ENCODE measurements at regions not wholly inside any gene's neighbourhood (a gene's known extent, or its start where the extent isn't known, plus 50 kb on each side); places are given as distances from the start of the nearest gene placed in this dataset.

GRCh38 chr1:194331758-194332157 is 1145.3 kb upstream of the B3GALT2 start:
- ATAC-seq (ENCODE audit: insufficient read depth, low read depth) (no peak), DNase-seq (no peak)
- Histone ChIP-seq H3K79me2 (ENCODE audit: insufficient read depth, low read length) (no peaks in the 10 kb centered on the region), H2AFZ (ENCODE audit: low read depth, low read length) (no peak overlapping the region), H3K36me3 (ENCODE audit: insufficient read depth, low read length) (no peaks in the 10 kb centered on the region), H3K4me2 (ENCODE audit: insufficient read depth, low read length) (no peak overlapping the region), H3K27ac (ENCODE audit: low read length) (no peak overlapping the region), H3K4me1 (ENCODE audit: insufficient read depth, low read length) (no peaks in the 10 kb centered on the region), H3K27me3 (ENCODE audit: insufficient read depth, low read length, poor library complexity) (no peaks in the 10 kb centered on the region), H3K4me3 (ENCODE audit: low read depth in 1 of 2, low read length in 2 of 2) (no peak overlapping the region), H3K9ac (ENCODE audit: low read depth, low read length) (no peak overlapping the region), H3K9me3 (ENCODE audit: insufficient read depth, low read length, severe bottlenecking) (no peaks in the 10 kb centered on the region), H4K20me1 (ENCODE audit: insufficient read depth, low read length) (no peaks in the 10 kb centered on the region)
- TF ChIP-seq EZH2 (IDR thresholded peaks at IDR 0.05; ENCODE audit: borderline replicate concordance, low read depth, low read length, severe bottlenecking): no peak
- TF ChIP-seq, protein P1, sequence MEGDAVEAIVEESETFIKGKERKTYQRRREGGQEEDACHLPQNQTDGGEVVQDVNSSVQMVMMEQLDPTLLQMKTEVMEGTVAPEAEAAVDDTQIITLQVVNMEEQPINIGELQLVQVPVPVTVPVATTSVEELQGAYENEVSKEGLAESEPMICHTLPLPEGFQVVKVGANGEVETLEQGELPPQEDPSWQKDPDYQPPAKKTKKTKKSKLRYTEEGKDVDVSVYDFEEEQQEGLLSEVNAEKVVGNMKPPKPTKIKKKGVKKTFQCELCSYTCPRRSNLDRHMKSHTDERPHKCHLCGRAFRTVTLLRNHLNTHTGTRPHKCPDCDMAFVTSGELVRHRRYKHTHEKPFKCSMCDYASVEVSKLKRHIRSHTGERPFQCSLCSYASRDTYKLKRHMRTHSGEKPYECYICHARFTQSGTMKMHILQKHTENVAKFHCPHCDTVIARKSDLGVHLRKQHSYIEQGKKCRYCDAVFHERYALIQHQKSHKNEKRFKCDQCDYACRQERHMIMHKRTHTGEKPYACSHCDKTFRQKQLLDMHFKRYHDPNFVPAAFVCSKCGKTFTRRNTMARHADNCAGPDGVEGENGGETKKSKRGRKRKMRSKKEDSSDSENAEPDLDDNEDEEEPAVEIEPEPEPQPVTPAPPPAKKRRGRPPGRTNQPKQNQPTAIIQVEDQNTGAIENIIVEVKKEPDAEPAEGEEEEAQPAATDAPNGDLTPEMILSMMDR (IDR thresholded peaks at IDR 0.05; ENCODE audit: borderline replicate concordance, extremely low read depth, low read length, poor library complexity, severe bottlenecking): no peak

DNA sequence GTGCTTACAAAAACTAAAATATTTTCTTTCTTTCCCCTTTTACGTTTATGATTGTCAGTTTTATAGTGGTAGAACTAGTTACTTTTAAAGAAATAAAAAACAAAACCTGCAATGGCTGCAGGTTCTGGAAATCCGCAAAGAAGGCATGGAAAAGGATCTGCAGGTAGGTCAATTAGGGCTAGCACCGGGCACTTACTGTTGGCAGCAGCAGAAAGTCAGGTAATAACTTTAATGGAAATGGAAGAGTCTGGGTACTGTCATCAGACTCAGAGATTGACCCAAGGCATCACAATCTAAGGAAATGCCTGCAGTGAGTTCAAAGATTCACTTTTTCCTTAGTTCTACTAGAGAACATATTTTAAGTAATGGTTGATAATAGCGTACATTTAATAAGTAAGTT is 1136.3 kb upstream of the B3GALT2 start:
- no peaks in the 10 kb centered on the region for H3K36me3 ChIP-seq (ENCODE audit: insufficient read depth, low read length)
- H3K27me3 ChIP-seq (ENCODE audit: insufficient read depth, low read length, poor library complexity): no peaks in the 10 kb centered on the region
- TF ChIP-seq, protein P1 (IDR thresholded peaks at IDR 0.05; ENCODE audit: borderline replicate concordance, extremely low read depth, low read length, poor library complexity, severe bottlenecking): no peak
- no peak for TF ChIP-seq EZH2 (IDR thresholded peaks at IDR 0.05; ENCODE audit: borderline replicate concordance, low read depth, low read length, severe bottlenecking)
- no peaks in the 10 kb centered on the region for H3K79me2 ChIP-seq (ENCODE audit: insufficient read depth, low read length)
- no peaks in the 10 kb centered on the region for H4K20me1 ChIP-seq (ENCODE audit: insufficient read depth, low read length)
- H3K9me3 ChIP-seq (ENCODE audit: insufficient read depth, low read length, severe bottlenecking): no peaks in the 10 kb centered on the region
- no peak overlapping the region for H3K4me2 ChIP-seq (ENCODE audit: insufficient read depth, low read length)
- no peak overlapping the region for H2AFZ ChIP-seq (ENCODE audit: low read depth, low read length)
- no peaks in the 10 kb centered on the region for H3K4me1 ChIP-seq (ENCODE audit: insufficient read depth, low read length)
- no peak overlapping the region for H3K9ac ChIP-seq (ENCODE audit: low read depth, low read length)
- DNase-seq: no peak
- no peak overlapping the region for H3K27ac ChIP-seq (ENCODE audit: low read length)
- H3K4me3 ChIP-seq (ENCODE audit: low read depth in 1 of 2, low read length in 2 of 2): no peak overlapping the region
- ATAC-seq (ENCODE audit: insufficient read depth, low read depth): no peak

GRCh38 chr1:194318790-194319280 is 1132.4 kb upstream of the B3GALT2 start:
- Histone ChIP-seq H3K36me3 (ENCODE audit: insufficient read depth, low read length) (no peaks in the 10 kb centered on the region), H4K20me1 (ENCODE audit: insufficient read depth, low read length) (no peaks in the 10 kb centered on the region), H3K79me2 (ENCODE audit: insufficient read depth, low read length) (no peaks in the 10 kb centered on the region), H3K27me3 (ENCODE audit: insufficient read depth, low read length, poor library complexity) (no peaks in the 10 kb centered on the region), H3K4me1 (ENCODE audit: insufficient read depth, low read length) (no peaks in the 10 kb centered on the region), H3K9ac (ENCODE audit: low read depth, low read length) (no peak overlapping the region), H2AFZ (ENCODE audit: low read depth, low read length) (no peak overlapping the region), H3K4me2 (ENCODE audit: insufficient read depth, low read length) (no peak overlapping the region), H3K27ac (ENCODE audit: low read length) (no peak overlapping the region), H3K9me3 (ENCODE audit: insufficient read depth, low read length, severe bottlenecking) (no peaks in the 10 kb centered on the region), H3K4me3 (ENCODE audit: low read depth in 1 of 2, low read length in 2 of 2) (no peak overlapping the region)
- ATAC-seq (ENCODE audit: insufficient read depth, low read depth) (no peak), DNase-seq (no peak)
- TF ChIP-seq, protein P1 (IDR thresholded peaks at IDR 0.05; ENCODE audit: borderline replicate concordance, extremely low read depth, low read length, poor library complexity, severe bottlenecking): no peak
- TF ChIP-seq EZH2 (IDR thresholded peaks at IDR 0.05; ENCODE audit: borderline replicate concordance, low read depth, low read length, severe bottlenecking): no peak

- Histone ChIP-seq H3K4me1 (ENCODE audit: insufficient read depth, low read length) (no peaks in the 10 kb centered on the region), H3K79me2 (ENCODE audit: insufficient read depth, low read length) (no peaks in the 10 kb centered on the region), H3K4me3 (ENCODE audit: low read depth in 1 of 2, low read length in 2 of 2) (no peak overlapping the region), H3K36me3 (ENCODE audit: insufficient read depth, low read length) (no peaks in the 10 kb centered on the region), H2AFZ (ENCODE audit: low read depth, low read length) (no peak overlapping the region), H3K27me3 (ENCODE audit: insufficient read depth, low read length, poor library complexity) (no peaks in the 10 kb centered on the region), H3K9ac (ENCODE audit: low read depth, low read length) (no peak overlapping the region), H3K9me3 (ENCODE audit: insufficient read depth, low read length, severe bottlenecking) (no peaks in the 10 kb centered on the region), H3K4me2 (ENCODE audit: insufficient read depth, low read length) (no peak overlapping the region), H4K20me1 (ENCODE audit: insufficient read depth, low read length) (no peaks in the 10 kb centered on the region), H3K27ac (ENCODE audit: low read length) (no peak overlapping the region)
- TF ChIP-seq EZH2 (IDR thresholded peaks at IDR 0.05; ENCODE audit: borderline replicate concordance, low read depth, low read length, severe bottlenecking): no peak
- TF ChIP-seq, protein P1 (IDR thresholded peaks at IDR 0.05; ENCODE audit: borderline replicate concordance, extremely low read depth, low read length, poor library complexity, severe bottlenecking): no peak
- no peak for ATAC-seq (ENCODE audit: insufficient read depth, low read depth)
- DNase-seq: no peak
These were observed 1123.3 kb upstream of the B3GALT2 start for GRCh38 chr1:194309697-194310096.
